ENCODE measurements at regions not wholly inside any gene's neighbourhood (a gene's known extent, or its start where the extent isn't known, plus 50 kb on each side); places are given as distances from the start of the nearest gene placed in this dataset.
"Not testable (repeated sequence)": the region's sequence is repeated elsewhere in the genome, so short reads cannot be mapped to it uniquely, and the experiment has no call there.

DNA sequence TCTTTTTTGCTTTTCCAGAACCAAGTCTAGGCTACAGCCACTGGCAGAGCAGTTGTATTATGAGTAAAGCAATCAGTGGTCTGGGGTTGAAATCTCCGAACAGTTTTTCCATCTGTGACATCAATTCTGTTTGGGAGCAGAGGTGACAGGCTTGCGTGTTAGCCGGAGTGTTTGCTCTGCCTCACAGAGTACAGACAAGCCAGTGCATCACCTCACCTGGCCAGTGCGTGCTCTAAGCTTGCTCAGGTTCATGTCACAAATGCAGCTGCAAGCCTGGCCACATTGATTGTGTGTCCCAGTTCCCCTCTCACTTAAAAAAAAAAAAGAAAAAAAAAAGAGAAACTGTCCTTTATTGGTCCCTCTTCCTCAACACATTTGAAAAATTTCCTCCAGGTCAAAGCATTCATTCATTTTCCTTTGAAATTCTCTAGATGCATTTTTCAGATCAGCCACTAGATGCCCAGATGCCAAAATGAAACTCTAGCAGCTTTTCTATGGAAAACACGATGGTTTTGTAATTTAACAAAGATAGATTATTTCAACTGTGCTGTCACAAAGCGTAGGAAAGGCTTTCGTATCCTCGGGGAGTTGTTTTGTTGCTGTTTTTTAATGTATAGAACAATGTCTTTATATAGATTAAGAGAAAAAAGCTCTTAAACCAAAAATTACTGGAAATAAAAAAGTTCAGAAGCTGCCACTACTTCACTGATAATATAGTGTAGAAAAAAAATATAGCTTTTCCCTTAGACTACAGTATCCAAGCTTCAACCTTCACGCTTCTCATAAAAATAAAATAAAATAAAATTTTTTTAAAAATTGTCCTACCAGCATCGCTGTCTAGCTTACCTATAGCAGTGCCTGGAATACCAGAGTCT, 585.5 kb downstream of the TLE1 start:
- no peak for DNase-seq

DNA sequence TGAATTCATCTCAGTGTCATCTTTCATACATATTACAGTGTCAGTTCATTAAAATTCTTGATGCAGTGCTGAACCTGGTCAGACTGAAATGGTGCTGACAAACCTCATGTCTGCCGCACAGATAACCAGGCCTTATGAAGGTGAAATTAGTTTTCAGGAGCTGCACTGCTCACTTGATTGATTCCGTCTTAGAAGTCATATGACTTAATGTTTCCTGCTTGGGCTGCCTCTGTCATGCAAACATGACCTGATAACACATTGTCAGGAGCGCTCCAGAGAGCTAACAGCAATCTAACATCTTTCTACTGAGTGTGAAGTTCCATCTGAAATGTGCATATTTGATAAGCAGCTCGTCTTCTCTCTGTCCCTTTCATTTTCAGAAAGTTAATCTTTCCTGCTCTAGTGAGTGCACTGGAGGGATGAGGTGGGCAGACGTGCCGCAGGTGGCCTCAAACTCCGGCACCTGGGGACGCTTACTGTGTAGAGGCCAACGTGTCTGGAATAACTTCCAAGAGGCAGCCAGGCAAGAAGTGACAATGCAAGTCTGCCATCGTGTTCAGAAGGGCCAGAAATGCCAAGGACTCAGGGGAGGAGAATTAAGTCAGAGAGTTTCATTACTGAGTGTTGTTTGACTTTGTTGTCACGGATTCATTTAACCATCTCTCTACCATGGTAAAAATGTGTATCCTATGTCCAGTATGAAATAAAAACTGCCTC, 592.1 kb downstream of the TLE1 start:
- DNase-seq: no peak

DNA sequence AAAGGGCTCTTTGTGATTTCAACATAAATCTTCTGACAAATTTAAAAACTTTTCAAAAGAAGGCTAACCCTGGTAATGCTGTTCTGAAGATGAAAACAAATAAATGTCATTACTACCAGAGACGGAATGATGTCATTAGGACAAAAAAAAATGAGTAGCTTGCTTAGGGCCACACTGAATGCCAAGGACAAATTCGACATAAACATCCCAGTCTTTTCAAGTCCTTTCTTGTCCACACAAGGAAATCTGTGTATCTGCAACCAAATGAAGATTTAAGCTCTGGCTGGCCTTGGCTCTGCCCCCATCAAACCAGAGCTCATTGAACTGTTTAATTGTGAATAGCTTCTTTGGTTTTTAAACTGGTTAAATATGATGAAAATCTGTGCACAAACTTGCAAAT, 592.7 kb downstream of the TLE1 start:
- no peak for DNase-seq

DNA sequence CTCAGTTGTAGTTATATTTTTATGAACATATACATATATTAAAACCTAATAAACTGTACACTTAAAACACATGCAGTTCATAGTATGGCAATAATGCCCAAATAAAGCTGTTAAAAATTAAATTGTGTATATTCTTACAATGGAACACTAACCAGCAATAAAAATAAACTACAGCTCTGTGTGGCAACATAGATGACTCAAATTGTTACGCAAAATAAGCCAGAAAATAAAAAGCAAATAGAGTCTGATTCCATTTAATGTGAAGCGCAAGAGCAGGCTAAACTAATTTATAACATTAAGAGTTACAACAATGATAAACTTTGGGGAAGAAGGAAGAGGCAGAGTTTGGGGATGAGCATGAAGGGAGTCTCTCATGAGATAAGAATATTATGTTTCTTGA, 597.3 kb downstream of the TLE1 start:
- DNase-seq: no peak

DNA sequence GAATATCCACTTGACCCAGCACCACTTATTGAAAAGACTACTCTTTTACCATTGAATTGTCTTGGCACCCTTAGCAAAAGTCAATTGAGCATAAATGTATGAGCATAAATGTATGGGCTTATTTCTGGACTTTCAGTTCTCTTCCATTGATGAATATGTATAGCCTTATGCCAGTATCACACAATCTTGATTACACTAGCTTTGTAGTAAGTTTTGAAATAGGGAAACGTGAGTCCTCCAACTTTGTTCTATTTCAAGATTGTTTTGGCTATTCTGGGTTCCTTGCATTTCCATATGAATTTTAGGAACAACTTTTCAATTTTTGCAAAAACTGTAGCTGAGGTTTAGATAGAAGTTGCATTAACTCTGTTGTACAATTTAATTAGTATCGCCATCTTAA, 601.0 kb downstream of the TLE1 start:
- DNase-seq: no peak

DNA sequence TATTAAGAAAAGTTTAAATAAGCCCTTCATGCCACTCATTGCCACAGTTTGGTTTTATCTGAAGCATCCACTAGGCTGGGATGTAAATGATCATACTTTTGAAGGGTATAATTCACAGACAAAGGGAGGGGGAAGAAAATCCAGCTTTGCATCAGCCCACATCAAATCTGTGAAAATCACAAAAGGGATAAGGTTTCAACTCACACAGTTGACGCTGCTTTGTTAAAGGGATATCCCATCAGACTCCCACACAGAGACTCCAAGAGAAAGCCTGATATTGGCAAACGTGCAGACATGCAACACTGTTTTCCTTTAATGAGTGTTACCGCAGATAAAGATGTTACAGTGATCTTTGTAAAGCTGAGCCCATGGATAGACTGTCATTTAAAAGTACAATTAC, 602.9 kb downstream of the TLE1 start:
- no peak for DNase-seq

DNA sequence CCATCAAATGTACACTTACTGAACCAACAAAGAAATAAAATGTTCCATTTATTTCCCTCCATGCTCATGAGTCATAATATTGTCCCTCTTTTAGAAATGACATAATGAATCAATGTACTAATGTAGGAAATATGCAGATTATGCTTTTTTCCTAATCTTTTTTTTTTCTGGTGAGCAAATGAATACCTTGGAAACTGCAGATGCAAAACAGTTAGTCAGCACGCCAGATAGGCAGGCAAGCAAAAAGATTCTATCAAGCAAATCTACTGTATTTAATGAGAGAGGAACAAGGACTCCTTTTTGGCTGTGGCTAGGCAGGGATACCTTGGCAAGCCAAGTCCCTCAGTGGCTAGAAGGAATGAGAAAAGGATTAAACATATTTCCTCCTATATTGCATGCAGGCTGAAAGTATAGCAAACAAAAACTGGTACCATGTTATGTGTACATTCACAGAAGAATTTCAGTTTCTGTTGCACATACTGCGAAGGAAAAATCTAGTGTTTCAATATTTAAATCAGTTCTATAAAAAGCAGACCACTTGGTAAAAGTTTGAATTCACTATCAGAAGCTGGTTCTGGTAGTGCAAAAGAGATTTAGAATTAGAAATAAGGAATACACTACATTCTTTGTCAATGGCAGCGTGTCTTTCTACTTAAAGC, 605.4 kb downstream of the TLE1 start:
- no peak for DNase-seq

DNA sequence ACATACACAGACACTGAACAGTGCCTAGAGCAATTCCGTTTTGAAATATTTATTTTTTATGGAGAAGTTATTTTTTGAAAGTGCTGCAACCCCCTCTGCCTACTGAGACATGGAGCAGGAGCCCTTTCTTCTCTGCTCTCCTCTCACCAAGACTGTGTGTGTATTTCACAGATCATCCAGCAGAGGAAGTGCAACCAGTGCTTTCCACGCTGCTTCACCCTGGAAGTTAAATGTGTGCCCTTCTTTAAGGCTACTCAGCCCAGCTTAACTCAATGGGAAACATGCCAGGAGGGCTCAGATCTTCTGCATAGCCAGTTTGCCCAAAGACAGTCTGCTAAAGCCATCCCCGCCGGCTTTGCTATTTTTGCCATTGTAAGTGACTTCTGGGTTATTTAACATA, 606.3 kb downstream of the TLE1 start:
- DNase-seq: no peak

DNA sequence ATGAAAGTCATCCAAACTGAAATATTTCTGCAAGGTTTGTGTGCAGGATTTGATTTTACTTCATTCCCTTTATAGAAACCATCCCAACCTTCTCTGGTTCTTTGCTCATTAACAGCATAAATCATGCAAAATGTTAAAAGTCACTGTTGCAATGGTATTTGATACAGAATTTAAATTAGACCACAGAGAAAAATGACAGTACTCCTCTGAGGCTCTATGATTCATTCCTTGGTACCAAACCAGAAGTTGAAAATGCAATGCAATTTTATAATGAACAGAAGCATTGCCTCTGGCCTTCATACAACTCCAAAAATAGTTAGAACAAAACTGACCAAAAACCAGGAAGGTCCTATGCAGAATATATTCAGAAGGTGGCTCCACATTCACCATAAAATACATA, 607.1 kb downstream of the TLE1 start:
- DNase-seq: no peak

DNA sequence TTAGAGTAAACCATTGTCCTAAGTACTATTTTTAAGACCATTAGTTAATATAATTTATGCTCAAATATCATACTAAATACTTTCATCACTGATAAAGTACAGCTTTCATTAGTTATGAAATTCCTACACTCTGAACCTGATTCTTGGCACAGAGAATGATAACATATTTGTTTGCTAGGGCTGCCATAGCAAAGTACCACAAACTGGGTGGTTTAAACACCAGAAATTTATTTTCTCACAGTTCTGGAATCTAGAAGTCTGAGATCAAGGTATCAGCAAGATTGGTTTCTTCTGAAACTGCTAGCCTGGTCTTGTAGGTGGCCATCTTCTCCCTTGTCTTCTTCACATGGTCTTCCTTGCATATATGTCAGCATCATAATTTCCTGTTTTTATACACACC, 608.4 kb downstream of the TLE1 start:
- DNase-seq: no peak

DNA sequence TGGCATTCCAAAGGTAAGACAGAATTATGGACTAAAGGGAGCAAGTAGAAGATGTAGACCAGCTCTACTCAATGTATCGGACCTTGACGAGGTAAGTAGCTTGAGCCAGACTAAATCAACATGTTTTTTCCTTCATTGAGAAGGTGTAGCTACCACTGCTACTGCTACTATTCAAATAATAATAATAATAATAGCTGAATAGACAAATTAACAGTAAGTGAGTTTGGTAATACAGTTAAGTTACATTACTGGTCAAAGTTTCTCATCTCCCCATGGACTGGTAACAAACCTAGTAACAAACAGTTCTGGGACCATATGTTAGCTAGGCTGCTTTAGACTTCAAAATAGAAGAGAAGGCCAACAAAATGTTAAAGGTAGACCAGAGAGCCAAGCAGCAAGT, 609.2 kb downstream of the TLE1 start:
- DNase-seq: no peak

DNA sequence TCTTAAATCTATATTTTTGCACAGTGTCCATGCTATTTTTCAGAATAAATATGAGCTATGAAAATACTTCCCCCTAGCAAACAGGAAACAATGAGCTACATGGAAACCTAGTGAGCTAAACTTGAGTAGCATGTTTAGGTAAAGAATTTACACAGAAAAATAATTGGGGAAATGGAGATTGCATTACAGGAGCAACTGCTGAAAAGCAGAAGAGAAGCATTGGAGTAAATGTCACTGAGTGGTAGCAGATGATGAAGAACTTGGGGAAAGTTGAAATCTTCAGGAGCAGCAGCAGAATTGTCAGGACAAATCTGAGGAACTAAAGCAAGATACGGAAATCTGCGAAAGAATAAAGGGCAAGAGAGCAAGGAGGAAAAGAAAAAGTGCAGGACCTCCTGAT, 610.3 kb downstream of the TLE1 start:
- no peak for DNase-seq

DNA sequence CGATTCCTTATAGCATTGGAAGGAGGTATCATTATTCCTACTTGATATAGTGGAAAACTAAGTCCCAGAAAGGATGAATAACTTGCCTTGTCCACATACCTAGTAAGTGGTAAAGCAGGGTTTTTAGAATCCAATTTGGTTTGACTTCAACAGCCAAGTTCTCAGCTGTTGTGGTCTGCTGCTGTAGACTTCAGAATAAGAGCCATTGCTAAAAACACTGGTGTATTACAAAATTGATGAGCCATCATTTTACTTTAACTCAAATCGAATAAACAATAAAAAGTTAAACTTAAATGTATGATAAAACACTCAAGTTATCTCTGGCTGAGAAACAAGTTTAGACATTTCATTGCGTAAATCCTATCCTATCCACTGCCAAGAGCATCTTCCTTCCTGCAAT, 610.8 kb downstream of the TLE1 start:
- DNase-seq: no peak

DNA sequence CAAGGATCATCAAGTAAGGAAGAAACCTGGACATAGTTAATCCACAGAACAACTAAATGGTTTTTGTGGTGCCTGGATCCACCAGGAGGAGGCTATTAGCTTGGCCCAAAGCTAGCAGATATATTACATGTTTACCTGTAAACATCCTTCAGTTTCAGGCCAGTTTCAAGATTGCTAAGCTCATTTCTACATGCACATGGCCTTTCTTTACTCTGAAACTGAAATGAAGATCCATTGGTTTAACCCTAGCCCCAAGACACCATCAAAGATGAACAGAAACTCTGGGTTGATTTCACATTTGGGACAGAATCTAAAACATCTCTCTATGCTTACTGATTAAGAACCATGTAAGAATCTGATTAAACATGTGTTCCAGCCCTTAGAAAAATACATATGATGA, 611.8 kb downstream of the TLE1 start:
- no peak for DNase-seq

DNA sequence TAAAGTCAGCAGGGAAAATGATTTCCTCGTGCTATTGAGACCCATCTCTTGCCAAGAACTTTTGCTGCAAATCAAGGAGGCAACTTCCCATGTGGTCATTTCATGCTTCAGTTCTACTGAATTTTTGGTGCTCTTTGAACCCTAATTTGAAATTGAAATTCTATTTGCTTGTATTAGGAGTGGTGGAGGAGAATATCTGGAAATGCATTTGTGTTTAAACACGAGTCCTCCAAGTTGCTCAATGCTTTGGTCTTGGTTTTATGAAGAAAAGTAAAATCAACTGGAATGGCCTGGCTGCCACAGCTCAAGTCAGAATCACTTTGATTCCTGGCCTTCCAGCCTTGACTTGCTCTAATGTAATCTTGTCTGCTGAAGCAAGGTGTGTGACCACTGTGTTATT, 613.2 kb downstream of the TLE1 start:
- no peak for DNase-seq

DNA sequence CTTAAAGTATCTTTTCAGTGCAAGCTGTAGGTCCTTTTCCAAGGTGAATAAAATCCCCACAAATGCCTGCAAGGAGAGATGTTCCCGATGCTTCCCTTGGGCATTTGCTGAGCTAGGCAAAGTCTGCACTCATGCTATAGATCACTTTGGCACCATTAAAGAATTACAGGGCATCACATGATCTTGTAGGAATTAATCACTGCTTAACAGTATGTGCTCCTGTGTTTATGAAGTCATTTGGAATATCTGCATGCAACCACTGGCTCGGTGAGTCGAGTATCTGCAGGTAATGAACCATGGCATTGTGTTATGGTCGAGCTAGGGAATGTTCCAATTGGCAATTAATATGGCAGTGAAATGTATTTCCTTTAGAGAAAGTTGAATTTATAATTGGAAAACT, 615.1 kb downstream of the TLE1 start:
- DNase-seq: no peak

DNA sequence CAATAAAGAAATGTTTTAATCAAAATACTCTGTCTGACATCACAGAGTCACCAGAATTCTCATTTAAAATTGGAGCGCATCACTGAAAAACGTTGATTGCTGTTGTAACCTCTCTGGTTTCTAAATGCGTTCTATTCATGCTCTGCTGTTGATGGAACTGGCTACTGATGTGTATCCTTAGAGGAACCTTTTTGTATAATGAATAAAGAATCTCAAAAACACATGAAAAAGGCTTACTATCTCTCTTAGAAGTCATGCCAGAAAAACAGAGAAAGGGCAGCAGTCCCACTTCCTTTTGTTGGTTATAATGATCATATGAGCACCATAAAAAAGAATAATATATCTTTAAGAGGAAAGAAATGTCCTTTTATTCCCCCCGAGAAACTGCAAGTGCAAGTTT, 615.5 kb downstream of the TLE1 start:
- no peak for DNase-seq

DNA sequence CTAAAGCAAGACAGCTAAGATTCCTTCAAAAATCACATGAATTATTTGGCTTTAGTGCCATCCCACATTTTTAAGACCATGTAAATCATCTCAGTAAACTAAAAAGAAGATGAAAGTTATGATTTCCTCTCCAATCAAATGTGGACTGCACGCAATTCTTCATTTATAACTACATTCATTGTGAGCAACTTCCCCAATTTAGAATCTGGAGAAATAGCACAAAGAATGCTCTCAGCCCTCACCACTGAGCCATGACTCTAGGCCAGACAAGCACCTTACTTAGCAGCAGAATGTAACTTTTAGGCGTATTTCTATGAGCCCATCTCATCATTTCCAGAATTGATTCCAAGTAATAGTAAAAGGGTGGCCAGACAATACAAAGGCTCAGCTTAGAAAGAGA, 616.6 kb downstream of the TLE1 start:
- no peak for DNase-seq

DNA sequence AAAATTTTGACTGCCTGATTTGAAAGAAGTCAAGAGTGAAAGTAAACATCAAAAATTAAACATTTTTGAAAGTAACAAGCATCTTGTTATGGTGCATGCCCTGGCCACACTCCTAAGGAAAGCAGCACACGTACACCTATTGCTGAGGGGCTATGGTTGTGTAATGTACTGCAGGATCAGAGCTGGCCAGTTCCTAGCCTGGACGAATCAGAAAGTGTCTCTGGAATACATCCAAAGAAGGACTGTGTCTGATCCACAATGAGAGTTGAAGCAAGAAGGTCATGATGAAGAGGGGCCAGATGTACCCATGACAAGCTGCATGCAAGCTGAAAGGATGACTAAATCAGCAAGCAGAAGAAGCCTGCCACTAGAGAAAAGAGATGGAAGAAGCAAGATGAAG, 618.2 kb downstream of the TLE1 start:
- DNase-seq: no peak

DNA sequence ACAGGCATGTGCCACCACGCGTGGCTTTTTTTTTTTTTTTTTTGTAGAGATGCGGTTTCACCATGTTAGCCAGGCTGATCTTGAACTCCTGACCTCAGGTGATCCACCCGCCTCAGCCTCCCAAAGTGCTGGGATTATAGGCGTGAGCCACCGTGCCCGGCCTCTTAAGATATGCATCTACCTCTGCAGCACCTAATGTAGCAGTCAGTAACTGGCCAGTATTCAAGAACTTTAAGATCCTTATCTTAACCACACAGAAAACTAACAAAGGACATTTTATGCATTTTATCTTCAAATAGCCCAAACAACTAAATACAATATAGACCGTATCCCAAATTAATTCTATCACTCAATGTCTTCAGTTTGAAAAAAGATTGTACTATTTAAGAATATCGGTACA, 618.7 kb downstream of the TLE1 start:
- no peak for DNase-seq

DNA sequence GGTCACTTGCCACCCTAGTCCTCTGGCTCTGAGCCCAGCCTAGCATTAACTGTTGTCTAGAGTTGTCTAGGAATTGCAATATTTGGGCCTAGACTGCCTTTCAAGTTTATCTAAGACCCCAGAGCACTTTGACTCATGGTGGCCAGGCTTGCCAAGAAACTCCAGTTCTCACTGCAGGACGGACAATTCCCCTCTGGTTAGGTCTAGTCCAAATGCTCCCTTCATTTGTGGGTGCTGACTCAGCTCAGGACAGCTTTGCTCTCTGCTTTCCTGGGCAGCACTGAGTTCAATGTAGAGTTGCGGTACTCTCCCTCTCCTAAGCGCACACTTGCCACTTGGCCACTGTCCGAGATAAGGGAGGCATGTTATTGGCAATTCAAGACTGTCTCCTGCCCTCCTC, 619.4 kb downstream of the TLE1 start:
- DNase-seq: no peak

DNA sequence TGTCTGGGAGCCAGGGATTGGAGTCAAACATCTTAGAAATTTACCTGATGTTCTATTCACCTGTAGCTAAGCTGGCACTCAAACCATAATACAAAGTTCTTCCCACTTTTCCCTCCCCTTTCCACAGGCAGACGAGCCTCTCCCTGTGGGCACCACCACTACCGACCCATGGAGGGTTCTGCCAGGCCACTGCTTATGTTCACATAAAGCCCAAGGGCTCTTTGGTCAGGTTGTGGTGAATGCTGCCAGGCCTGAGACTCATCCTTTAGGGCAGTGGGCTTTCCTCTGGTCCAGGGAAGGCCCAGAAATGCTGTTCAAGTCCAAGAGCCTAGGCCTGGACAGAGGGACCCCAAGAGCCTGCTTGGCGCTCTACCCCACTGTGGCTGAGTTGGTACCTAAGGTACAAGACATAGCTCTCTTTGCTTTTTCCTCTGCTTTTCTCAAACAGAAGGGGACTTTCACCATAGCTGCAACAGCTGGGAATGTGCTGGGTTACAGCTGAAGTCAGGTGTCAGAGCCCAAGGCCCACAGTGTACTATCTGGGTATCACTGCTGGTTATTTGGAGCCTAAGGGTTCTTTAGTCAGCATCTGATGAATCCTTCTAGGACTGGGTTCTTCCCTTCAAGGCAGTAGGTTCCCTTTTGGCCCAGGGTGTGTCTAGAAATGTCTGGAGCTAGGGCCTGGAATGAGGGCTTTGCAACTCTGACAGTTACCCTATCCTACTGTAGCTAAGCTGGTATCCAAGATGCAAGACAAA, 620.1 kb downstream of the TLE1 start:
- DNase-seq: no peak

DNA sequence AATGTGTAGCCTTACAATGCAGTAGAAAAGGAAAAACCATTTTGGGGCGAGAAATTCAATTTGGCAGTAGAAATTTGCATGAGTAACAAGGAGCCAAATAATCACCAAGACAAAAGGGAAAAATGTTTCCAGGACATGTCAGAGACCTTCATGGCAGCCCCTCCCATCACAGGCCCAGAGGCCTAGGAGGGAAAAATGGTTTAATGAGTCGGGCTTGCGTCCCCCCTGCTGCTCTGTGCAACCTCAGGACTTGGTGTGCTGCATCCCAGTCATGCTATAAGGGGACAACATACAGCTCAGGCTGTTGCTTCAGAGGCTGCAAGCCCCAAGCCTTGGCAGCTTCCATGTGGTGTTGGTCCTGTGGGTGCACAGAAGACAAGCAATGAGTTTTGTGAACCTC, 626.4 kb downstream of the TLE1 start:
- not testable (repeated sequence) for DNase-seq
